SK-N-MC (cell line): ENCODE measurements at regions not wholly inside any gene's neighbourhood (a gene's known extent, or its start where the extent isn't known, plus 50 kb on each side); places are given as distances from the start of the nearest gene placed in this dataset.

Source experiments
- EZH2 ChIP-seq: fragments of 200-600 bp; sonication (generic); IDR thresholded peaks from one replicate; pipeline ENCODE4 v1.6.1; 2017; ENCODE audit warnings: antibody characterized with exemption
- FOXP2 ChIP-seq: optimal IDR thresholded peaks from 2 replicates; pipeline ENCODE3; 2011; ENCODE audit warnings: mild to moderate bottlenecking, moderate library complexity; ENCODE audit not compliant: insufficient read depth; ENCODE audit errors: extremely low read length, control extremely low read depth
- POLR2AphosphoS5 ChIP-seq: IDR thresholded peaks from 2 replicates; pipeline ENCODE4 v1.6.1; 2012; ENCODE audit warnings: mild to moderate bottlenecking, low read depth, low read length, borderline replicate concordance

GRCh38 chr4:155496294-155496626 is 119.5 kb upstream of the MAP9 start:
- TF ChIP-seq POLR2AphosphoS5 (no peak), FOXP2 (no peak), EZH2 (no peak)
